Skin of body (tissue), 1 donor: ENCODE measurements at regions not wholly inside any gene's neighbourhood (a gene's known extent, or its start where the extent isn't known, plus 50 kb on each side); places are given as distances from the start of the nearest gene placed in this dataset.

Source experiments
- DNase-seq: peaks from one replicate; lab custom pipeline; 2025; lab: John Stamatoyannopoulos, UW

- DNase-seq = no peak
Measured at GRCh38 chr20:21867353-21867752, 161.9 kb downstream of the PAX1 start.

DNA sequence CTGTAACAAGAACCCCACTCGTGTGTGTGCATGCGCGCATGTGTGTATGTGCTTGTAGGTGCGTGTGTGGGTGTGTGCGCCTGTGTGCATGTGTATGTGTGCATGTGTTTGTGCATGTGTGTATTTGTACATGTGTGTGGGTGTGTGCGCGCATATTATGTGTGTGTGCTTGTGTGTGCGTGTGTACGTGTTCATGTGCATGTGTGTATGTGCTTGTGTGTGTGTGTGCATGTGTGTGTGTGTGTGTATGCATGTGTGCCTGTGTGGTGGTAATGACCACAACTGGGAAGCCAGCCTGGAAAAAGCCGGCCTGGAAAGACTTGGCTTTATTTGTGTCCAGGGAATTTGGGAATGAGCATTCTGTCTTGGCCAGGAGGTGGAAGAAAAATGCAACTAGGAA is 157.5 kb downstream of the PAX1 start:
- DNase-seq = no peak

DNA sequence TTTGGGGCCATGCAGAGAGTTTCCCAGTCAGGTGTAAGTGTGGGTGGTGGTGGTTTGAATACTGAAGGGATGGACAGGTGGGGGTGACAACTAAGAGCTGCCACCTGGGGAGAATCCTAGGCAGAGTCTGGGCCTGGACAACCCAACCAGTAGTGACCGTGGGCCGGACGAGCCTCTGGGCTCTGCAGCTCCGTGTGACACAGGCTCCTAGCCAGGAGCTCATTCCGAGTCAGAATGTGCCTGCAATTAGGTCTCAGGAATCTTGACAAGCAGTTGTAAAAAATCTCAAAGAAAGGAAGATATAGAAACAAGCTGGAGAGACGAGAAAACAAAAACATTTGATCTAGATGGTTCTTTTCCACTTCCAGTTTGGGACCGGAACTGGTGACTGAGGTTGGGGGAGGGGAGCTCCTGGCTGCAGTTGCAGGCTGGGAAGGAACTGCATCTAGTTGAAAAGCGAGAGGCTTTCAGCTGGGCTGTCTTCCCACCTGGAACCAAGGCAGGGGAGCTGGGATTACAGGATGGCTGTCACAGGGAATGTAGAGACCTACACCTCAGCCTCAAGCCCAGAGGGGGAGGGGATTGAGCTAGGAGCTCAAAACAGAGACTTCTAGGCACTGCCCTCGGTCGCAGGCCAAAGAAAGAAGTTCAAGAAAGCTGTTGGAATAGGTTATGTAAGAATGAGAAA is 156.9 kb downstream of the PAX1 start:
- no peak for DNase-seq

GRCh38 chr20:21840991-21841390 is 135.5 kb downstream of the PAX1 start:
- peak; percentile 74 for DNase-seq

DNA sequence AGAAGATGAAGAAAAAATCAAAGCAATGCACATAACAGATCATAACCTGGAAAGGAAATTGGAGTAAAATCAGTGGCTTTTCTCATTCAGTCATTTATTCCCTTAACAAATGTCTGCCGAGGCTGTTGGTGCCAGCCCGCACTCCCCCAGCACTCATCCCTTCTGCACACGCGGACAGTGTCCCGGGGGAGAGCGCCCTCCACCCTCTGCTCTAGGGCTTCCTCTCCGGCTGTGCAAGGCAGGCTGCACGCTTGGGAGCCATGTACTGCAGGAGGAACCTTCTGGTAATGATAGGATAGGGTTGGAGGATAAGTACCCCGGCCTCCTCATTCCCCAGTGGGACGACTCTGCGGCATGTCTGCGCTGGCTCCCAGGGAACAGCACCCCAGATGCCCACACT is 134.5 kb downstream of the PAX1 start:
- DNase-seq = no peak

DNA sequence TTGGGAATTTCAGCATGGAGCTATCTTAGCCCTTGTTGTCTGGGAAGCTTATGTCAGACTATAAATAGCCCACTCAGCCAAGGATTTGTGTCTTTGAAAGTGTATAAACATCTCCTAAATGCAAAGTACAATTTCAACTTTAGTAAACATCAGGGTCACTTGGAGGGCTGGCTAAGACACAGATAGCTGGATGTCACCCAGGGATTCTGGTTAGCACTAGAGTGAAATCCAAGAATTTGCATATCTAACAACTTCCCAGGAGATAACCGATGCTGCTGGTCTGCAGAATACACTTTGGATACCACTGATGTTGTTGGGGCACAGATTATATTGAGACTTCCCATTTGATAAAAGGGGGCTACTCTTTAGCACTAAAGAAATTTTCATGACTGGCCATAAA is 130.9 kb downstream of the PAX1 start:
- DNase-seq = peak; percentile 51

DNA sequence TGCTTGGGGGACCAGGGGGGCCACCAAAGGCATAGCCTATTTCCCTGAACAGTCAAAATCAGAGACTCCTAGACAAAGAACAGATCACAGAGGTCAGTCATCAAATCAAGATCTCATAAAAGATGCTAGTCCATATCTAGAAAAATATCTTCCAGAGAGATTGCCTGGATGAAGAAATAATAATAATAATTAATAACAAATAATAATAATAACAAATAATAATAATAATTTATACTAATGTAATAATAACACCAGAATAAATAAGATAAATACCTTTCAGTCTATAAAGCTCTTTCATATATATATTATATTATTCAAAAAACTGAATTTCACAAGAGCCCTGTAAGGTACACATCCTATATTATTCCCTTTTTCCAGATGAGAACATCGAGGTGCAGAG is 129.6 kb downstream of the PAX1 start:
- DNase-seq = no peak

DNA sequence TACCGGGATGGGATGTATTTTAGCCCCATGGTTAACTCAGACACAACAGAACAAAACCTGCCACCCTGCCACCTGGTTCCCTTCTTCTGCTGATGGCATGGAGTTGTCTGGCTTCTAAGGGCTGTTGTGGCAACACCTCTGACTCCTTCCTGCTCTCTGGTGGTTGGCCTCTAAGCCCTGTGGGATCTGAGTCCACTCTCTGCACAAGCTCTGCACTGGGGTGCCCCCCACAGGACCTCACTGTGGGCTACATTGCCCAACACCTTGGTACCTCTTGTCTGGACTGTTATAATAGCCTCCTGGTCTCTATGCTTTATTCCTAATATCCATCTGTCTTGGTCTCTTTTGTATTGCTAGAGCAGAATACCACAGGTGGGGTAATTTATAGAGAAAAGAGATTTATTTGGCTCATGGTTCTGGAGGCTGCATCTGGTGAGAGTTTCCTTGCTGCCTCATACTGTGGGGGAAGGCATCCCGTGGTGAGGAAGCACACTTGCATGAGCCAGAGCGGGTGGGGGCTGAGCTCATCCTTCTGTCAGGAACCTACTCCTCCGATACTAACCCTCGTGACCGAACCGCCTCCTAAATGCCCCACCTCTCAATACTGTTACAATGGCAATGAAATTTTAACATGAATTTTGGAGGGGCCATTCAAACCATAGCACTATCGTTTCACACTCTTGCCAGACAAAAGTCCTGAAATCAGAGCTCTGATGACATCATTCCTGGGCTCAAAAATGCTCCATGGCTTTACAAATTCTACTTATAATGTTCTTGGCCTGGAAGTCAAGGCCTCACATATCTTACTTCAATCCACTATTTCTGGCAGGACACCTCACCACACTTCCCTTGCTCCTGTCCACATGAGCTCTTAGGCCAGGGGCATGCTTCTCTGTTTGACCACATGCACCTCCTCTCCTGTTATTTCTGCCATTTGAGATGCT is 127.2 kb downstream of the PAX1 start:
- peak; percentile 75 for DNase-seq

GRCh38 chr20:21826976-21827375 is 121.5 kb downstream of the PAX1 start:
- DNase-seq = peak; percentile 38

- no peak for DNase-seq
Measured at GRCh38 chr20:21821358-21821757, 115.9 kb downstream of the PAX1 start.

GRCh38 chr20:21820688-21821087 is 115.2 kb downstream of the PAX1 start:
- no peak for DNase-seq

- DNase-seq = no peak
Measured at GRCh38 chr20:21820045-21820444, 114.6 kb downstream of the PAX1 start.

DNA sequence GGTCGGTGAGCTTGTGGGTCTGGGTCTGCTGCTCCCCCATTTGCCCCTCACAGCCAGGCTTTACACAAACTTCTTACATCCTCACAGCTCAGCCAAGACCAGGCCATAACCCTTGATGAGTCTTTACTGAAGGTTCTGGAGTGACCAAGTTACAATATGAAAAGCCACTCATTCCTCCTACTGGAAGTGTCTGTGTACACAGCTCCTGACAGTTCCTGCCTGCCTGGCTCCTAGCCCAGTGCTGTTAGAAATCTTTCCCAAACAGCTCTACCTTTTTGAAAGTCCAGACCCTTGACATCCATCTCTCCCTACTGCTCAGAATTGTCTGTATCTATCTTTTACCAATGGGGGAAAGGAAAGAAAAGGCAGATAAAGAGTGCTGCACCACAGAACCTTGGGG is 106.9 kb downstream of the PAX1 start:
- no peak for DNase-seq

GRCh38 chr20:21809961-21810523 is 104.6 kb downstream of the PAX1 start:
- no peak for DNase-seq

GRCh38 chr20:21808863-21809664 is 103.6 kb downstream of the PAX1 start:
- DNase-seq = no peak

DNA sequence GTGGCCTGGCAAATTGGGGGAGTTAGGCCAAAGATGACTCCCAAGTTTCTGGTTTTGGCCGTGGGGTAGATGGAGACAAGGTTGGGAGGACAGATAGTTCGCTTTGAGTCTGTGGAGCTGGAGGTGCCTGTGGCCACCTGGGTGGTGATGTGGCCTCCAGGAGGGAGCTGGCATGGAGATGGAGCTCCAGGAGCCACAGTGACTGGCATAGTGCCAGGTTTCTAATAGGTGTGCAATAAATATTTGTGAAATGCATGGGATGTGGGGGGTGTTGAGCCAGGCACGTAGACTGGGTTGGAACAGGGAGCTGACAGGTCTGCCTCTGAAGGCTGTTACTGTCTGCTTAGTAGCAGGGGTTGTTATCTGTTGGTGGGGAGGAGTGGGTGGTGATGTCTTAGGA is 102.7 kb downstream of the PAX1 start:
- DNase-seq = no peak

GRCh38 chr20:21804802-21805201 is 99.3 kb downstream of the PAX1 start:
- DNase-seq = peak; percentile 14

DNA sequence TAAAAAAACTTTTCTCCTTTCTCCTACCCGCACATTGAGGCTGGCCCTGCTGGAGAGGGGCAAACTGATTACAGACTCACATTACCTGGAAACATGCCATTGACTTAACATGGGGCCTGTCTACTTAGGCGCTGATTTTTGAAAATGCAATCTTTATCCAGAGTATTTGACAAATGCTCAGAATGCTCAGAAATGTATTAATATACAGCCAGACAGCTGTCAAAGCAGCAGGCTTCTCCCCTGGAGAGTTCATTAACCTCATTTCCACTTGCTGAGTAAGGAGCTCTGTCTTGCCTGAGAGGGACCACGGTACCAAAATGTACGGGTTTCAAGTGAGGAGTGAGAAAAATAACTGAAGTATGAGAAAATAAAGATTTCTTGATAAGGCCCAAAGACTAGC is 95.7 kb downstream of the PAX1 start:
- DNase-seq = no peak

- DNase-seq = no peak
Measured at GRCh38 chr20:21798384-21798783, 92.9 kb downstream of the PAX1 start.

- DNase-seq = no peak
Measured at GRCh38 chr20:21796059-21796458, 90.6 kb downstream of the PAX1 start.

- no peak for DNase-seq
Measured at GRCh38 chr20:21788082-21788481, 82.6 kb downstream of the PAX1 start.
